GM21447 (cell line): ENCODE measurements at regions not wholly inside any gene's neighbourhood (a gene's known extent, or its start where the extent isn't known, plus 50 kb on each side); places are given as distances from the start of the nearest gene placed in this dataset.
A peak's percentile ranks its signal among the peaks of the same experiment; 100 is the strongest.

Experiments
- ATAC-seq: cut with Tn5 transposase; IDR thresholded peaks from one replicate; pipeline ENCODE4 v1.9.1; 2021; ENCODE audit not compliant: unreplicated experiment

DNA sequence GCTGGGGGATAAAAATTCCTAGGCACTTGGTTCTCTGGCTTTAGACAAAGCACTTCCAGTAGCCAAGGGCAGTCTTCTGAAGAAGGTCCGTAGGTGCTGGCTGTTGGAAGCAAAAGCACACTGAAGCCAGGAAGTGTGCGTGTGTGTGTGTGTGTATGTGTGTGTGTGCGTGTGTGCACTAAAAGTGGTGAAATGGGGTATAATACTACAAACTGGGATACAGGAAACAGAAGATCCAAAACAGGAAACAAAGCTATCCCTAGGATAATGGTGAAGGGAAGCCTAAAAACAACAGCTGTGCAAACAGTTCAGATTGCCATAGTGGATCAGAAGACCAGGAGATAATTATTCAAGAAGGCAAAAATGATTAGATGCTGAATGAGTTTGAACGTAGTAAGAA, 103.4 kb downstream of the IL20RB start:
- ATAC-seq = no peak

- ATAC-seq = peak; percentile 68
Measured at GRCh38 chr3:137062250-137062649, 104.5 kb downstream of the IL20RB start.

DNA sequence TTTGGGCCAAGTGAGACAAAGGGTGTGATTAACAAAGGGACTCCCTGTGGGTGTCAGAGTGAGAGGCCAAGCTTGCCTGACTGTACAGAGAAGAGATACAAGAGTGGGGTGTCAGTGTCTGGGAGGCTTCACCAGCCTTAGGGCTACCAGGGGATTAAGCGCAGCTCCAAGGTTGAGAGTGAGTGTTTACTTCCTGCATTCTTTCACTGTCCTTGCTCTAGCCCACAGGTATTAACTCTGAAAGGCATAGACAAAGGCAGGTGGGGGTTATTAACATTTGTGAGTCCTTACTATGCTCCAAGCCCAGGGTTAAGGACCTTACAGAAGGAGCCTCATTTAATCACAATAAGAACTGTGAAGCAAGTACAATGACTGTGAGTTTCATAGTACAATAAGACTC, 107.6 kb downstream of the IL20RB start:
- ATAC-seq = no peak

DNA sequence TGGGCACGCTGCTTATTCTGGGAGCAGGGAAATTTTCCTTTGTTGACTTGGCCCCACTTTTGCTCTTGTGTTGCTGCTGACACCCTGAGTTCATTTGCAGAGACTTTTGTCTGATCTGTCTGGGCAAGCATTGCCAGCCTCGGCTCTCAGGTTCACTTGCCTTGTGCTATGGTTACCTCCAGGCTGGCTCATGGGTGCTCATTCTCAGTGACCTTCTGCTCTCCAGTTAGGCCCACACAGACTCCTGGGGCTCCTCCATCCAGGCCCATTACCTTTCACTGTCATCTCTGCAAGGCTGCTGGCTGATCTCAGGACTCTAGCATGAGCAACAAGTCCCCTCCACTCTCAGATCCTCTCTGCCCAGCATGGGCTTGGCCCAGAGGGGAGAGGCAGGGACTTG, 108.3 kb downstream of the IL20RB start:
- ATAC-seq = no peak

- no peak for ATAC-seq
Measured at GRCh38 chr3:137071104-137071503, 113.3 kb downstream of the IL20RB start.

DNA sequence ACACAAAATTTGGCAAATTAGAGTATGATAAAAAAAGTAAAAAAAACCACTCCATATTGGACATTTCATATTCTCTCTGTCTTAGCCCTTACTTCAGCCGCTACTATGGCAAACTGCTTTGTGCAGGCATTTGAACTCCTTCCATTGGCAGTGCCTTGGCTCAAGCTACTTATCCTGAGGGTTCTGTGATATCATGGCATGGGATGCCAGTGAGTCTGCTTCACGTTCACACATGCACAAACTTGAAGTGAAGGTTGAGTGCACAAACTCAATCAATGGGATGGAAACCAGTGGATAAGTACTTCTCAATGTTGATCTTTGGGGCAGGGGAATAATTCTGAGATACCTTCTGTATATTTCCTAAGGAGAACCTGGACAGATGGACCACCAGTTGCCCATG, 117.2 kb downstream of the IL20RB start:
- no peak for ATAC-seq

DNA sequence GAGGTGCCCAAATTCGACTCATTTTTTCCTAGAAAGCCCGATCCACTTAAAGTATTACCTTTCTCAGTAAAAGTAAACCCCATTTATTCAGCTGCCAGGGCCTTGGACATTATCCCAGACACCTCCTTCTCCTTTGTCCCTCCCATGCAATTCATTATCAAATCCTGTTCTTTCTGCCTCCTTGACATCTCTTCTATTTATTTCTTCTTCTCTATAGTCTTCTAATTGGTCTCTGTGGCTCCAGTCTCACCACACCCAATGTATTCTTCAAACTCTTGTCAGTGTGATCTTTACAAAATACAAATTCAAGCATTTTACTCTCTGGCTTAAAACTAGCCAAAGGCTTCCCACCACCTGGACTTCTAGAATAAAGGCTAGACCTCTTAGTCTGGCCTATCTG, 120.3 kb downstream of the IL20RB start:
- ATAC-seq = no peak

DNA sequence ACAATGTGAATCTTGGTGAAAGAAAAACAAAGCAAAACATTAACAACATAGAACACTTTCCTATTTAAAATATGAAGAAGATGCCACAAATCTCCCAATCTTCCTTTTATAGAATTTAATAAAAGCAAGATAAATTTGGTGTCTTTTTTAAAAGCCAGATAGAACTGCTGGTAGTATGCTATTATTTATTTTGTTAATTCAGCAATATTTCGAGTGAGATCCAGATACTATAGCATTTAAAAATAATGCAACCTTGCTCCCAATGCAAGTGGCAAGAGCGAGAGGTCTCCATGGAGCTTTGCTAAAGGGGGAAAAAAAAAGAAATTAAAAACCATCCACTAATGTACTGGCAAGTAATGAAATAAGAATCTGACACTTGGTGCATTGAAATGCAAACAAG, 121.8 kb downstream of the IL20RB start:
- ATAC-seq = no peak

- no peak for ATAC-seq
Measured at GRCh38 chr3:137081711-137082110, 123.9 kb downstream of the IL20RB start.

- no peak for ATAC-seq
Measured at GRCh38 chr3:137082763-137083162, 125.0 kb downstream of the IL20RB start.

- no peak for ATAC-seq
Measured at GRCh38 chr3:137083332-137083731, 125.5 kb downstream of the IL20RB start.

DNA sequence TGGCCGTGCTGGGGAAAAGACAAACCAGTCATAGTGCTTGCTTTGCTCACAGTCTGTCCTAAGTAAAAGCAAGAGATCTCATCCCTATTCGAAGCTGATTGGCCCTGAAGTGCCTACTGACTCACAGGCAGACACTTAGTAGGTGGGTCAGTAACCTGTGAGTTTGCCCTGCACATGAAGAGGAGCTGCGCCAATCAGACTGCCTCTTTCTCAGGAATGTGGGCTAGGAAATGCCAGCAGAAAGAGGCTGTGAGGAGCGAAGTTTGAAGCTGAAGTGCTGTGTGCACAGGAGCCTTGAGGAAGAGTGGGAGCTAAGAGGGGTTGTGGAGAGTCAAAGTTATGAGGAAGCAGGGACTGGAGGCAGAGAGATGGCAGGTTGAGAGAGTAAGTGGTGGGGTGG, 126.8 kb downstream of the IL20RB start:
- ATAC-seq = no peak

DNA sequence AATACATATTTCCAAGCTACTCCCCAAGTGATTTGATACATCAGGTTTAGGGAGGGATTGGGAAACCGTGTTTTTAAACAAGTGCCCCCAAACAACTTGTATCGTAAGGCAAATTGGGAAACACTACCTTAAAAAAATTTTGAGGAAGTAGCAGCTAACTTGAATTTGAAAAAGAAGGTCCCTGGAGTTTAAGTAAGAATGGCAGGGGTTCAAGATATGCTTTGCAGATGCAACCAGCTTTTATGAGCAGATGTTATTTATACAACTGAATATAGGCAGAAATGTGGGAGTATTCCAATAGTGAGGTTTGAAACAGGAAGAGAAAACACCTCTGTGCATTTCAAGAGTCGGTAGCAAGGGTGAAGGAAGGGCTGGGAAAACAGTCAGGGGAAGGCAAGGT, 139.6 kb downstream of the IL20RB start:
- ATAC-seq = no peak

GRCh38 chr3:137097852-137098251, 140.1 kb downstream of the IL20RB start:
- ATAC-seq = no peak

- ATAC-seq = no peak
Measured at GRCh38 chr3:137099364-137100219, 141.8 kb downstream of the IL20RB start.

DNA sequence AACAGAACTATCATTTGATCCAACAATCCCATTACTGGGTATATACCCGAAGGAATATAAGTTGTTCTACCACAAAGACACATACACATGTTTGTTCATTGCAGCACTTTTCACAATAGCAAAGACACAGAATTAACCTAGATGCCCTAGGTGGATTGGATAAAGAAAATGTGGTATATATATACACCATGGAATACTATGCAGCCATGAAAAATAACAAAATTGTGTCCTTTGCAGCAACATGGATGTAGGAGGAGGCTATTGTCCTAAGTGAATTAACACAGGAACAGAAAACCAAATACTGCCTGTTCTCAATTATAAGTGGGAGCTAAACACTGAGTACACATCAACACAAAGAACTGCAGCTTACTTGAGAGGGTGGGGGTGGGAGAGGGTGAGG, 142.5 kb downstream of the IL20RB start:
- no peak for ATAC-seq

DNA sequence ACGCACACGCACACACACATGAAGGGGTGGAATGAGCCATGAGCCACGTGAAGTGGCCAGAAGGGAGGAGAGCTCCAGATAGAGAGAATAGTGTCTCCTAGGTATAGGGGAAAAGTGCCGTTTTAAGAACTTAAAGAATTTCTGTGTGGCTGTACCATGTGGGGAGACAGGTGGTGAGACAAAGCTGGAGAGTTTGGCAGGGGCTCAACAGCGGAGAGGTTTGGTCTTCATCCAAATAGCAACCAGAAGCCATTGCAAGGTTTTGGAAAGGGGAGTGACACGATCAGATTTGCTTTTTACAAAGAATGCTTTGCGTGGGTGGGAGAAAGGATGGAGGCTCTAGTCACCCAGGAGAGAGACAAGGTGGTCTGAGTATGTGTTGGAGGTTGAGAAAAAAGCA, 146.0 kb downstream of the IL20RB start:
- no peak for ATAC-seq

- no peak for ATAC-seq
Measured at GRCh38 chr3:137105277-137105977, 147.6 kb downstream of the IL20RB start.

GRCh38 chr3:137106612-137107240, 148.9 kb downstream of the IL20RB start:
- no peak for ATAC-seq

GRCh38 chr3:137108699-137109440, 151.1 kb downstream of the IL20RB start:
- ATAC-seq = no peak

DNA sequence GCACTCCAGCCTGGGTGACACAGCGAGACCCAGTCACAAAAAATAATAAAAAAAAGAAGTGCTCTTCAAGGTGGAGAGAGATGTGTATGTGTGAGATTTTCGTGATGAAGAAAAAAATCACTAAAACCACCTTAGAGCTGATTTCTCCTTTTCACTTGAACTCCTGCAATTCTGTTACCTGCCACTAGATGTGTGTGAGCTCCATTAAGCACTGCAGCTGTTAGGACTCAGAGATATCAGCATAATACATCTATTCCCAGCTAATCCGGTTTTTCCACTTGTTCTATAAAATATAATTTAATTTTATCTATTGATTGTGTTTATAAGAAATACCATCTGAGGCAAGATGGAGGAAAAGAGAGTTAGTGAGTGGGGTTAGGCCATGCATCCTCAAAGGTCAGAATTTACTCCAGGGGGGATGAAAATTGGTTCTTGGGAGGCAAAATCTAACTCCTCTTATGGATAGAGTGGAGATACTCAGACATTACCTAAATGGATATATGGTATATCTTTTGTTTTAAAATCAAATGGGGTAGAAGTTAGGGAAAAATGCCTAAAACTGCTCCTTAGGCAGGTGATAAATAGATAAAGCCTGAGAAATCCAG, 152.7 kb downstream of the IL20RB start:
- ATAC-seq = no peak
